ENCODE measurements at regions not wholly inside any gene's neighbourhood (a gene's known extent, or its start where the extent isn't known, plus 50 kb on each side); places are given as distances from the start of the nearest gene placed in this dataset.
"Not testable (repeated sequence)": the region's sequence is repeated elsewhere in the genome, so short reads cannot be mapped to it uniquely, and the experiment has no call there.

DNA sequence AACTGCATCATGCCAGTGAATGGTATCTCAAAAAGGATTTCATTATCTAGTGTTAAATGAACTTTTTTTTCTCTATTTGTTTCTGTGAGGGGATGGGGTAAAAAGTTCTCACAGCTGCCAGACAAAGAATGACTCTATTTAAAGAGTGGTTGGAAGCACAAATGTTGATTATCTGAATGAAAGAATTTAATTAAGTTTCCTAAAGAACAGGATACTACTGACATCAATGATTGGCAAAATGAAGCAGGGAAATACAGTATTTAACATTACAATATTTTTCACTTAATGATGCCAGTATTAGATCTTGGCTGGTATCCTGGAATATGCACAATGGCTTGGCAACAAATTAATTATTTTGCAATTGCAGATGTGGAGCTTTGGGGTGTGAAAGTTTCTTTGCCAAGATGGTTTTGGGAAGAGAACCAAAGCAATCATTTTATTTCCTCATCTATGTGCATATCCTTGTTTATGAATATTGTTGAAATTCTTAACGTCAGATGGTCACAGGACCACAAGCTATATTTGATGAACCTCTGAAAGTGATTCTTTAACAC is 336.8 kb downstream of the ARL4A start:
- H3K4me3 ChIP-seq (ENCODE audit: low read depth, poor library complexity, severe bottlenecking): no peak overlapping the region
- intact Hi-C loops (cut with DNase I; ENCODE audit: low total_unique reads): no loop called here
- TF ChIP-seq POLR2A (IDR thresholded peaks at IDR 0.05): no peak
- TF ChIP-seq, protein P1, sequence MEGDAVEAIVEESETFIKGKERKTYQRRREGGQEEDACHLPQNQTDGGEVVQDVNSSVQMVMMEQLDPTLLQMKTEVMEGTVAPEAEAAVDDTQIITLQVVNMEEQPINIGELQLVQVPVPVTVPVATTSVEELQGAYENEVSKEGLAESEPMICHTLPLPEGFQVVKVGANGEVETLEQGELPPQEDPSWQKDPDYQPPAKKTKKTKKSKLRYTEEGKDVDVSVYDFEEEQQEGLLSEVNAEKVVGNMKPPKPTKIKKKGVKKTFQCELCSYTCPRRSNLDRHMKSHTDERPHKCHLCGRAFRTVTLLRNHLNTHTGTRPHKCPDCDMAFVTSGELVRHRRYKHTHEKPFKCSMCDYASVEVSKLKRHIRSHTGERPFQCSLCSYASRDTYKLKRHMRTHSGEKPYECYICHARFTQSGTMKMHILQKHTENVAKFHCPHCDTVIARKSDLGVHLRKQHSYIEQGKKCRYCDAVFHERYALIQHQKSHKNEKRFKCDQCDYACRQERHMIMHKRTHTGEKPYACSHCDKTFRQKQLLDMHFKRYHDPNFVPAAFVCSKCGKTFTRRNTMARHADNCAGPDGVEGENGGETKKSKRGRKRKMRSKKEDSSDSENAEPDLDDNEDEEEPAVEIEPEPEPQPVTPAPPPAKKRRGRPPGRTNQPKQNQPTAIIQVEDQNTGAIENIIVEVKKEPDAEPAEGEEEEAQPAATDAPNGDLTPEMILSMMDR (IDR thresholded peaks at IDR 0.05): no peak
- WGBS, 2 donors: 16 to 22% methylated on average over 1 of the region's 1 CpG
- DNase-seq (ENCODE audit: low spot score in 2 of 2): no peak

DNA sequence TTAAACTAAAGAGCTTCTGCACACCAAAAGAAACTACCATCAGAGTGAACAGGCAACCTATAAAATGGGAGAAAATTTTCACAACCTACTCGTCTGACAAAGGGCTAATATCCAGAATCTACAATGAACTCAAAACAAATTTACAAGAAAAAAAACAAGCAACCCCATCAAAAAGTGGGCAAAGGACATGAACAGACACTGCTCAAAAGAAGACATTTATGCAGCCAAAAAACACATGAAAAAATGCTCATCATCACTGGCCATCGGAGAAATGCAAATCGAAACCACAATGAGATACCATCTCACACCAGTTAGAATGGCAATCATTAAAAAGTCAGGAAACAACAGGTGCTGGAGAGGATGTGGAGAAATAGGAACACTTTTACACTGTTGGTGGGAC is 337.6 kb downstream of the ARL4A start:
- intact Hi-C loops (cut with DNase I; ENCODE audit: low total_unique reads); DNase-seq (ENCODE audit: low spot score in 2 of 2); H3K4me3 ChIP-seq (ENCODE audit: low read depth, poor library complexity, severe bottlenecking): not testable (repeated sequence)
- WGBS, 2 donors: 63 to 75% methylated on average over 3 of the region's 3 CpGs

DNA sequence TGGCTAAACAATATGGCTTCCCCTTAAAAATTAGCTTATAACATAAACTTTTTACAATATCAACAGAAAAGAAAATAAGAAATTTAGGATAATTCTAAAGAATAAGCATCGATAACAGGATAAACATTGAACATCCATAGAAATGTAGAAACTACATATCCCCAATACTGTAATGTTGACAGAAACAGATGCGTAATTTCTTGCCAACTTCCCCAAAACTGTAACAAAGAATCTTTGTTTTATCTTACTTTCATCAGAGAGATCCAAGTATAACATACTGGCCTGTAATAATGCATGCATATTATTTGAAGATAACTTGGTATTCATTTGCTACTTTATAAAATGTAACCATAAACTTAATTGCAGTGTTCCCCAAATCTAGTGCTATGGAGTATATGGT is 339.9 kb downstream of the ARL4A start:
- H3K4me3 ChIP-seq (ENCODE audit: low read depth, poor library complexity, severe bottlenecking): no peak overlapping the region
- intact Hi-C loops (cut with DNase I; ENCODE audit: low total_unique reads): no loop called here
- WGBS, 2 donors: 77 to 84% methylated on average over 2 of the region's 2 CpGs
- no peak for TF ChIP-seq POLR2A (IDR thresholded peaks at IDR 0.05)
- TF ChIP-seq, protein P1 (IDR thresholded peaks at IDR 0.05): no peak
- no peak for DNase-seq (ENCODE audit: low spot score in 2 of 2)

DNA sequence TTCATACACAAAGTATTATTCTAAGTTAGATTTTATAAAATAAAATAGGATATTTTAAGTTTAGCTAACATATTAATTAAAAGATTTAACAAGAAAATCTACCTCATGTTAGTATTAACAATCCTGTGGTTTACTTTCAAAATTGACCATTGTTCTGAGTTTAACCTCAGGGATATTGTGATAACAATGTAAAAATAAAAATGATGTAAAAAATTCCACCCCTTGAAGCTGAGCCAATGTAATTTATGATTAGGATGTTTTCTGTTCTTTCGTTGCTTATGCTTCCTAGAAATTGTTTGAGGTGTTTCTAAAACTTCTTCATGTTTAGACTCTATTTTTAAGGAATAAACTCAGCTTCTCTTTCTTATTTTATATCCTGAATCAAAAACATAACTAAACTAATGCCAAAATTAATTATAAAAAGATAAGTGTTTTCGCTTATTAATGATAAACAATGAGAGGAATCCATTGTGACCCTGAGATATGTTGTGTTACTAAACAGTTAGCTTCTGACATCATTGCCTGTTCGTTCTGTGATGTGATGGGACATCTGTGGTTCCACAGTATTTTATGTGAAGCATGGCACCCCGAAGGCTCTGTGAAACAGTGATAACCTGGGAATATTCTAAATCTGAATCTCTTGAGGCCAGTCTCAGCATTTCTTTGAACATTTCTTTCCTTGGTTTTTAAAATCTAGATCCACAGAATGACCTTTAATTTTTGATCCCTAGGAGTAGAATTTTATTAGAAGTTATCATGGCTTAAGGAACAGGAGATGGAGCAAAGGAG is 340.8 kb downstream of the ARL4A start:
- TF ChIP-seq POLR2A (IDR thresholded peaks at IDR 0.05): no peak
- TF ChIP-seq, protein P1 (IDR thresholded peaks at IDR 0.05): no peak
- H3K4me3 ChIP-seq (ENCODE audit: low read depth, poor library complexity, severe bottlenecking): no peak overlapping the region
- 53 to 60% methylated on average over 4 of the region's 4 CpGs for WGBS, 2 donors
- no peak for DNase-seq (ENCODE audit: low spot score in 2 of 2)
- intact Hi-C loops (cut with DNase I; ENCODE audit: low total_unique reads): no loop called here

DNA sequence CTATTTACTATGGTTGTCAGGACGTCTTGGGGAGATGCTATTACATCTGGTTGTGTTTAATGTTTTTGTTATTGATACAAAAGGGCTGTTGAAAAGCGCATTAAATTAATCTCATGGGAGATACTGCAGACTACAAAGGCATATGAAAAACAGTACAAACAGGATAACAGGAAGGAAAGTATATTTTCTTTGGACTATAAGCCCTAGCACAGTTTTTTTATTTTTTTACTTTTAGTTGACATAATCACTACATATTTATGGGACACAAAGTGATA is 341.3 kb downstream of the ARL4A start:
- no peak for TF ChIP-seq POLR2A (IDR thresholded peaks at IDR 0.05)
- TF ChIP-seq, protein P1 (IDR thresholded peaks at IDR 0.05): no peak
- intact Hi-C loops (cut with DNase I; ENCODE audit: low total_unique reads): no loop called here
- DNase-seq (ENCODE audit: low spot score in 2 of 2): no peak
- 49 to 59% methylated on average over 2 of the region's 2 CpGs for WGBS, 2 donors
- H3K4me3 ChIP-seq (ENCODE audit: low read depth, poor library complexity, severe bottlenecking): no peak overlapping the region

DNA sequence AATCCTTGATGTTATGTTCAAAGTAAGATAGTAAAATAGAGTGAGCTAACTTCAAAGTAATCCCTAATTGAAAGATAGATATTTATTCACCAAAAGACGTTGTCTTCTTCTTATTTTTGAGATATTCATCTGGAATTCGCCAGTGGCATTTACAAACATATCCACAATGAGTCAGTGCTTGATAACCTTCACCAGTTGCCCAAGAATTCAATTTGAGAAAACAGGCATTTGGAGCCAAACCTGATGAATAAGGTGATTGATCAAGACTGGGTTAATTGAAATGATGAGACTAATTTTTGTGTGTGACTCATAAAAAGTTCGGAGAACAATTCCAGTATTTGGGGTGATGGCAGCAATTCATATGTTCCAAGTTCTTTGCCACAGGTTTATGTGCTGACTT is 344.0 kb downstream of the ARL4A start:
- H3K4me3 ChIP-seq (ENCODE audit: low read depth, poor library complexity, severe bottlenecking): no peak overlapping the region
- 48 to 49% methylated on average over 3 of the region's 3 CpGs for WGBS, 2 donors
- no peak for DNase-seq (ENCODE audit: low spot score in 2 of 2)
- TF ChIP-seq, protein P1 (IDR thresholded peaks at IDR 0.05): no peak
- no peak for TF ChIP-seq POLR2A (IDR thresholded peaks at IDR 0.05)
- intact Hi-C loops (cut with DNase I; ENCODE audit: low total_unique reads): loop anchor here (5.0 kb wide), 1 partner anchor 216 kb away; no protein-coding TSS in a partner anchor
